ENCODE measurements at regions not wholly inside any gene's neighbourhood (a gene's known extent, or its start where the extent isn't known, plus 50 kb on each side); places are given as distances from the start of the nearest gene placed in this dataset.

GRCh38 chrY:14301552-14301951 lies 222.8 kb upstream of the NLGN4Y start:
- POLR2A ChIA-PET: no interaction called here
- intact Hi-C loops (cut with micrococcal nuclease): no loop called here
- no peaks in the 10 kb centered on the region for H3K36me3 ChIP-seq (ENCODE audit: control insufficient read depth in 2 of 2, extremely low read depth in 1 of 2, insufficient read depth in 2 of 2, low read length in 2 of 2)
- H3K9me1 ChIP-seq (replicated peaks; ENCODE audit: control insufficient read depth, extremely low read depth, insufficient read depth, low read length): no peaks in the 10 kb centered on the region
- BruUV-seq (replicated peaks): no TSS peak
- H4K20me1 ChIP-seq (replicated peaks; ENCODE audit: control insufficient read depth, extremely low read depth, insufficient read depth, low read length): no peaks in the 10 kb centered on the region
- no peak for DNase-seq (ENCODE audit: low read depth, low spot score)
- H3K4me2 ChIP-seq (ENCODE audit: insufficient read depth, low read length): no peak overlapping the region
- H3K4me1 ChIP-seq (ENCODE audit: control insufficient read depth, extremely low read depth, insufficient read depth, low read length): no peaks in the 10 kb centered on the region
- no peak overlapping the region for H2AFZ ChIP-seq (ENCODE audit: low read depth, low read length)
- FAIRE-seq: no peak
- CTCF ChIA-PET: no interaction called here
- dilution Hi-C loops (cut with MboI; ENCODE audit: extremely low pct_ligation_motif_present, low sequenced_read_pairs): no loop called here
- TF ChIP-seq MAX (IDR thresholded peaks at IDR 0.05; ENCODE audit: insufficient read depth, insufficient read length) (no peak), POLR2AphosphoS5 (IDR thresholded peaks at IDR 0.05; ENCODE audit: insufficient read depth, low read depth, low read length) (no peak), FOS (IDR thresholded peaks at IDR 0.05; ENCODE audit: borderline replicate concordance, insufficient read depth, low read length) (no peak), CTCF (IDR thresholded peaks at IDR 0.05; ENCODE audit: extremely low read depth in 1 of 2, insufficient read depth in 1 of 2, low read depth in 1 of 2, low read length in 2 of 2) (no peak), MYC (IDR thresholded peaks at IDR 0.05; ENCODE audit: low read depth, low read length) (no peak), EZH2 (IDR thresholded peaks at IDR 0.05; ENCODE audit: borderline replicate concordance, low read depth, low read length, severe bottlenecking) (no peak), JUN (IDR thresholded peaks at IDR 0.05; ENCODE audit: borderline replicate concordance, insufficient read depth, insufficient read length, low read depth) (no peak), GATA2 (IDR thresholded peaks at IDR 0.05; ENCODE audit: insufficient read depth, insufficient read length, low read depth, low read length) (no peak), POLR2A (IDR thresholded peaks at IDR 0.05; ENCODE audit: low read depth, low read length) (no peak)
- no peaks in the 10 kb centered on the region for H3K27me3 ChIP-seq (ENCODE audit: control insufficient read depth in 2 of 2, insufficient read depth in 2 of 2, low read length in 2 of 2)
- no peaks in the 10 kb centered on the region for H3K9me3 ChIP-seq (replicated peaks; ENCODE audit: control insufficient read depth, insufficient read depth, low read length)
- no peak overlapping the region for H3K4me3 ChIP-seq (replicated peaks in 1 of 3; ENCODE audit: insufficient read depth in 1 of 3, low read depth in 1 of 3, low read length in 3 of 3)
- no peak overlapping the region for H3K27ac ChIP-seq (ENCODE audit: insufficient read depth, low read depth, low read length)
- no peak overlapping the region for H3K9ac ChIP-seq (replicated peaks; ENCODE audit: extremely low read depth, insufficient read depth, low read length)
- H3K79me2 ChIP-seq (ENCODE audit: control insufficient read depth, insufficient read depth, low read length): no peaks in the 10 kb centered on the region

Data from endothelial cell of umbilical vein (primary cell).